ENCODE measurements at regions not wholly inside any gene's neighbourhood (a gene's known extent, or its start where the extent isn't known, plus 50 kb on each side); places are given as distances from the start of the nearest gene placed in this dataset.

GRCh38 chr14:81980601-81981306, 447.1 kb upstream of the SEL1L start:
- no peak overlapping the region for H3K27ac ChIP-seq
- ATAC-seq = peak in 1 of 4 donors; percentile 69
- no peaks in the 10 kb centered on the region for H3K36me3 ChIP-seq
- H3K27me3 ChIP-seq = no peaks in the 10 kb centered on the region
- no peaks in the 10 kb centered on the region for H3K4me1 ChIP-seq
- H3K9me3 ChIP-seq = no peaks in the 10 kb centered on the region
- intact Hi-C loops (cut with DNase I) = no loop called here
- no peak for FAIRE-seq
- WGBS, 2 donors = 40 to 43% methylated on average over 4 of the region's 4 CpGs
- TF ChIP-seq, protein P1, sequence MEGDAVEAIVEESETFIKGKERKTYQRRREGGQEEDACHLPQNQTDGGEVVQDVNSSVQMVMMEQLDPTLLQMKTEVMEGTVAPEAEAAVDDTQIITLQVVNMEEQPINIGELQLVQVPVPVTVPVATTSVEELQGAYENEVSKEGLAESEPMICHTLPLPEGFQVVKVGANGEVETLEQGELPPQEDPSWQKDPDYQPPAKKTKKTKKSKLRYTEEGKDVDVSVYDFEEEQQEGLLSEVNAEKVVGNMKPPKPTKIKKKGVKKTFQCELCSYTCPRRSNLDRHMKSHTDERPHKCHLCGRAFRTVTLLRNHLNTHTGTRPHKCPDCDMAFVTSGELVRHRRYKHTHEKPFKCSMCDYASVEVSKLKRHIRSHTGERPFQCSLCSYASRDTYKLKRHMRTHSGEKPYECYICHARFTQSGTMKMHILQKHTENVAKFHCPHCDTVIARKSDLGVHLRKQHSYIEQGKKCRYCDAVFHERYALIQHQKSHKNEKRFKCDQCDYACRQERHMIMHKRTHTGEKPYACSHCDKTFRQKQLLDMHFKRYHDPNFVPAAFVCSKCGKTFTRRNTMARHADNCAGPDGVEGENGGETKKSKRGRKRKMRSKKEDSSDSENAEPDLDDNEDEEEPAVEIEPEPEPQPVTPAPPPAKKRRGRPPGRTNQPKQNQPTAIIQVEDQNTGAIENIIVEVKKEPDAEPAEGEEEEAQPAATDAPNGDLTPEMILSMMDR (IDR thresholded peaks at IDR 0.05) = no peak
- no peak for DNase-seq
- H3K4me3 ChIP-seq = no peak overlapping the region

GRCh38 chr14:81981307-81981675, 447.6 kb upstream of the SEL1L start:
- Histone ChIP-seq H3K27ac (no peak overlapping the region), H3K27me3 (no peaks in the 10 kb centered on the region), H3K4me3 (no peak overlapping the region), H3K4me1 (no peaks in the 10 kb centered on the region), H3K9me3 (no peaks in the 10 kb centered on the region), H3K36me3 (no peaks in the 10 kb centered on the region)
- no peak for DNase-seq
- no peak for FAIRE-seq
- TF ChIP-seq, protein P1 (IDR thresholded peaks at IDR 0.05) = no peak
- intact Hi-C loops (cut with DNase I) = no loop called here
- WGBS, 2 donors = 55 to 56% methylated on average over 5 of the region's 5 CpGs
- ATAC-seq = no peak

- 72 to 77% methylated on average over 4 of the region's 4 CpGs for WGBS, 2 donors
- no peaks in the 10 kb centered on the region for H3K27me3 ChIP-seq
- no peak for DNase-seq
- intact Hi-C loops (cut with DNase I) = no loop called here
- no peaks in the 10 kb centered on the region for H3K36me3 ChIP-seq
- no peak overlapping the region for H3K27ac ChIP-seq
- no peaks in the 10 kb centered on the region for H3K4me1 ChIP-seq
- FAIRE-seq = no peak
- TF ChIP-seq, protein P1 (IDR thresholded peaks at IDR 0.05) = no peak
- no peaks in the 10 kb centered on the region for H3K9me3 ChIP-seq
- H3K4me3 ChIP-seq = no peak overlapping the region
- ATAC-seq = no peak
Observed at GRCh38 chr14:81982046-81982445, 448.4 kb upstream of the SEL1L start.

- H3K27me3 ChIP-seq = no peaks in the 10 kb centered on the region
- TF ChIP-seq, protein P1 (IDR thresholded peaks at IDR 0.05) = no peak
- no peaks in the 10 kb centered on the region for H3K9me3 ChIP-seq
- intact Hi-C loops (cut with DNase I) = no loop called here
- no peak for FAIRE-seq
- no peak overlapping the region for H3K27ac ChIP-seq
- no peaks in the 10 kb centered on the region for H3K4me1 ChIP-seq
- H3K4me3 ChIP-seq = no peak overlapping the region
- ATAC-seq = no peak
- DNase-seq = no peak
- no peaks in the 10 kb centered on the region for H3K36me3 ChIP-seq
Observed at GRCh38 chr14:81986005-81986404, 452.4 kb upstream of the SEL1L start.

DNA sequence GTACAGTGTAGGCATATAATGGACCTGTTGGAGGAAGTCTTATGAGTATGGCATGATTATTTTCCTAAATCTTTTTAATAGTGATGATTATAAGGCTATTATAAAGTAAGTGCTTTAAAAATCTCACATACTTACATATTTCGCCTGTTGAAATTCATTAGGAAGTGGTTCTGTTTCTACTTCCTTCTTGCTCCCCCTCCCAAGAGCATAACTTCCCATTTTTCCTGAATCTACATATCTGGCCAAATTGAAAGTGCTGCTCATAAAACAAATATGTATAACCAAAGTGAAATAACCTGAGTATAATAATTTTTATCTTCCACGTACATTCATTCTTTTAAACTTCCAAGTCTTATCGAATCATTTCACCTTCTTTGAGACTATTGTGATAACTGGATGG, 455.6 kb upstream of the SEL1L start:
- FAIRE-seq (no peak), DNase-seq (no peak), ATAC-seq (no peak)
- no peak overlapping the region for H3K4me3 ChIP-seq
- TF ChIP-seq, protein P1 (IDR thresholded peaks at IDR 0.05) = no peak
- H3K27ac ChIP-seq = no peak overlapping the region
- H3K36me3 ChIP-seq = no peaks in the 10 kb centered on the region
- no peaks in the 10 kb centered on the region for H3K4me1 ChIP-seq
- no peaks in the 10 kb centered on the region for H3K27me3 ChIP-seq
- H3K9me3 ChIP-seq = no peaks in the 10 kb centered on the region
- 74 to 85% methylated on average over 3 of the region's 3 CpGs for whole genome bisulfite sequencing, 2 donors
- intact Hi-C loops (cut with DNase I) = no loop called here
